Endodermal cell (in vitro differentiated cells): ENCODE measurements at regions not wholly inside any gene's neighbourhood (a gene's known extent, or its start where the extent isn't known, plus 50 kb on each side); places are given as distances from the start of the nearest gene placed in this dataset.

Experiments used
- DNase-seq: peaks from one replicate; pipeline ENCODE4 v3.0.0-alpha.2; 2017
- H3K27ac ChIP-seq: 2 replicates; pipeline ENCODE4 v1.5.1; 2013; ENCODE audit warnings: mild to moderate bottlenecking, low read depth, low read length, moderate library complexity
- H3K27me3 ChIP-seq: 2 replicates; pipeline ENCODE4 v1.6.1; 2013; ENCODE audit warnings: mild to moderate bottlenecking, low read length, moderate library complexity; ENCODE audit not compliant: insufficient read depth, control insufficient read depth, poor library complexity, severe bottlenecking
- H3K36me3 ChIP-seq: 2 replicates; pipeline ENCODE4 v1.7.0; 2013; ENCODE audit warnings: mild to moderate bottlenecking, low read length, moderate library complexity; ENCODE audit not compliant: control insufficient read depth, insufficient read depth
- H3K4me1 ChIP-seq: one replicate; pipeline ENCODE4 v1.7.0; 2013; ENCODE audit warnings: low read length; ENCODE audit not compliant: control insufficient read depth, insufficient read depth
- H3K4me3 ChIP-seq: 2 replicates; pipeline ENCODE4 v1.5.1; 2013; ENCODE audit warnings: mild to moderate bottlenecking, low read length, moderate library complexity
- H3K9ac ChIP-seq: 2 replicates; pipeline ENCODE4 v1.6.1; 2013; ENCODE audit warnings: mild to moderate bottlenecking, low read length, moderate library complexity; ENCODE audit not compliant: poor library complexity, severe bottlenecking; ENCODE audit errors: extremely low read depth
- H3K9me3 ChIP-seq: 2 replicates; pipeline ENCODE4 v1.6.1; 2013; ENCODE audit warnings: mild to moderate bottlenecking, low read length, moderate library complexity; ENCODE audit not compliant: control insufficient read depth
- H3K27ac Mint-ChIP-seq: 2 replicates; pipeline ENCODE4 v1.8.0; 2020; ENCODE audit warnings: mixed read lengths
- H3K27me3 Mint-ChIP-seq: 2 replicates; pipeline ENCODE4 v1.8.0; 2021; ENCODE audit warnings: mild to moderate bottlenecking, mixed read lengths; ENCODE audit not compliant: insufficient read depth
- H3K36me3 Mint-ChIP-seq: 2 replicates; pipeline ENCODE4 v1.8.0; 2020; ENCODE audit warnings: low read depth, mixed read lengths
- H3K4me1 Mint-ChIP-seq: 2 replicates; pipeline ENCODE4 v1.8.0; 2020; ENCODE audit warnings: mixed read lengths
- H3K4me3 Mint-ChIP-seq: 2 replicates; pipeline ENCODE4 v1.8.0; 2020; ENCODE audit warnings: mild to moderate bottlenecking, moderate library complexity, mixed read lengths
- H3K9me3 Mint-ChIP-seq: 2 replicates; pipeline ENCODE4 v1.8.0; 2020; ENCODE audit warnings: mild to moderate bottlenecking, mixed read lengths
- CTCF ChIP-seq: fragments of 200-600 bp; sonication (generic); conservative IDR thresholded peaks from 2 replicates; pipeline ENCODE4 v1.5.0; 2021; ENCODE audit warnings: antibody characterized with exemption, mild to moderate bottlenecking
- WGBS, 2 experiments: methylation state at CpG; one replicate each; pipeline versions ENCODE4 v1.1.5 to v1.1.7; 2013; ENCODE audit warnings: missing lambda C conversion rate in 2 of 2, mixed read lengths in 1 of 2; ENCODE audit not compliant: insufficient coverage in 1 of 2, insufficient read length in 1 of 2; 5-methylcytosine and 5-hydroxymethylcytosine counted together

GRCh38 chr21:26394341-26394740 lies 178.7 kb downstream of the CYYR1 start:
- Histone ChIP-seq H3K27me3 (no peaks in the 10 kb centered on the region), H3K4me3 (no peak overlapping the region), H3K4me1 (peaks cover 4% of the 10 kb centered on the region), H3K36me3 (no peaks in the 10 kb centered on the region), H3K27ac (no peak overlapping the region), H3K9ac (no peak overlapping the region), H3K9me3 (peaks cover 5% of the 10 kb centered on the region)
- Mint-ChIP-seq H3K27ac (no peak overlapping the region), H3K9me3 (peaks cover 12% of the 10 kb centered on the region), H3K36me3 (no peaks in the 10 kb centered on the region), H3K4me3 (no peak overlapping the region), H3K27me3 (peaks cover 11% of the 10 kb centered on the region), H3K4me1 (peaks cover 15% of the 10 kb centered on the region)
- TF ChIP-seq CTCF: no peak
- DNase-seq: no peak
- 95 to 100% methylated on average over 1 to 6 of the region's 7 CpGs for WGBS, 2 experiments

GRCh38 chr21:26391166-26391565 lies 181.9 kb downstream of the CYYR1 start:
- no peak for TF ChIP-seq CTCF
- no peak overlapping the region for H3K9ac ChIP-seq
- Mint-ChIP-seq H3K27ac (no peak overlapping the region), H3K36me3 (no peaks in the 10 kb centered on the region), H3K9me3 (no peaks in the 10 kb centered on the region), H3K4me1 (peaks cover 15% of the 10 kb centered on the region), H3K27me3 (peaks cover 9% of the 10 kb centered on the region), H3K4me3 (no peak overlapping the region)
- WGBS, 2 experiments: 83 to 88% methylated on average over 1 to 2 of the region's 2 CpGs
- H3K4me3 ChIP-seq: no peak overlapping the region
- no peaks in the 10 kb centered on the region for H3K36me3 ChIP-seq
- no peaks in the 10 kb centered on the region for H3K9me3 ChIP-seq
- no peak overlapping the region for H3K27ac ChIP-seq
- no peaks in the 10 kb centered on the region for H3K27me3 ChIP-seq
- peaks cover 4% of the 10 kb centered on the region for H3K4me1 ChIP-seq
- no peak for DNase-seq

- TF ChIP-seq CTCF: no peak
- H3K4me1 ChIP-seq: peaks cover 4% of the 10 kb centered on the region
- no peaks in the 10 kb centered on the region for H3K9me3 ChIP-seq
- no peak overlapping the region for H3K4me3 ChIP-seq
- WGBS, 2 experiments: 80% methylated on average over 6 of the region's 6 CpGs; no CpG with 5 or more reads in 1 of the 2 experiments
- no peak for DNase-seq
- H3K27ac ChIP-seq: no peak overlapping the region
- no peak overlapping the region for H3K4me3 Mint-ChIP-seq
- no peaks in the 10 kb centered on the region for H3K36me3 Mint-ChIP-seq
- H3K36me3 ChIP-seq: no peaks in the 10 kb centered on the region
- H3K9me3 Mint-ChIP-seq: no peaks in the 10 kb centered on the region
- H3K9ac ChIP-seq: no peak overlapping the region
- peaks cover 8% of the 10 kb centered on the region for H3K27me3 Mint-ChIP-seq
- peaks cover 15% of the 10 kb centered on the region for H3K4me1 Mint-ChIP-seq
- H3K27me3 ChIP-seq: no peaks in the 10 kb centered on the region
- H3K27ac Mint-ChIP-seq: no peak overlapping the region
Observed at GRCh38 chr21:26389971-26390641, 183.0 kb downstream of the CYYR1 start.
